Brain microvascular endothelial cell (primary cell): ENCODE measurements at regions not wholly inside any gene's neighbourhood (a gene's known extent, or its start where the extent isn't known, plus 50 kb on each side); places are given as distances from the start of the nearest gene placed in this dataset.

ENCODE experiments used
- DNase-seq: peaks from one replicate; pipeline ENCODE4 v3.0.0-alpha.2; 2020
- H3K27ac ChIP-seq: fragments of 250-450 bp; sonication (Bioruptor Pico); 2 replicates; pipeline ENCODE4 v1.5.1; 2020; ENCODE audit warnings: mild to moderate bottlenecking, moderate library complexity
- H3K27me3 ChIP-seq: fragments of 250-450 bp; sonication (Bioruptor Pico); replicated peaks from 2 replicates; pipeline ENCODE4 v1.5.1; 2020; ENCODE audit warnings: mild to moderate bottlenecking
- H3K36me3 ChIP-seq: fragments of 250-450 bp; sonication (Bioruptor Pico); replicated peaks from 2 replicates; pipeline ENCODE4 v1.5.1; 2020; ENCODE audit warnings: mild to moderate bottlenecking
- H3K4me3 ChIP-seq: 2 replicates; pipeline ENCODE4 v1.5.1; 2011; ENCODE audit warnings: low read depth, mild to moderate bottlenecking, control low read depth, low read length, moderate library complexity
- CTCF ChIP-seq: IDR thresholded peaks from 2 replicates; pipeline ENCODE4 v1.5.1; 2011; ENCODE audit warnings: low read depth, mild to moderate bottlenecking, moderate library complexity, low read length, control low read depth, inconsistent platforms; ENCODE audit errors: missing control alignments
- in situ Hi-C: cut with HindIII; loops from 2 replicates; pipeline ENCODE4 v1.10.0; 2017; ENCODE audit warnings: low sequenced_read_pairs, low pct_ligation_motif_present

GRCh38 chr2:2620604-2621003 lies 289.5 kb upstream of the MYT1L start:
- H3K27me3 ChIP-seq, result no peaks in the 10 kb centered on the region
- TF ChIP-seq CTCF, result no peak
- no peaks in the 10 kb centered on the region for H3K36me3 ChIP-seq
- no peak overlapping the region for H3K27ac ChIP-seq
- no peak overlapping the region for H3K4me3 ChIP-seq
- in situ Hi-C loops, result no loop called here
- DNase-seq, result no peak

DNA sequence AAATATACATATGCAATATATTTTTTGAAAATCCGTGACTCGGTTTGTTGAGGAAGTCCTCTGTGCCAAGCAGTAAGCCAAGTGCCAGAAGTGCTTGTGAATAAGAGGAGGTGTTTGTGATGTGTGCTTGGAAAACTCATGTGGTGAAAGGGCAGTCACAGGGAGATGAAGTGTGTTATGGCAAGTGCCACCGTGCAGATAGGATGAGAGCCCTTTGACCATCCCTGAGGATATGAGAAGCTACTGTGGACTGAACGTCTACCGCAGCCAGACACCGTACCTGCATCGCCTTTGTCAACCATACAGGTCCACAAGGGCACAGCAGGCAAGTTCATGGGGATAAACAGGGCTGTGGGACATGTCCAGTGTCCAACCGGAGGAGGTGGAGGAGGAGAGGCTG lies 288.9 kb upstream of the MYT1L start:
- TF ChIP-seq CTCF, result no peak
- in situ Hi-C loops, result no loop called here
- Histone ChIP-seq H3K4me3 (no peak overlapping the region), H3K27me3 (no peaks in the 10 kb centered on the region), H3K27ac (no peak overlapping the region), H3K36me3 (no peaks in the 10 kb centered on the region)
- DNase-seq, result no peak

- Histone ChIP-seq H3K36me3 (no peaks in the 10 kb centered on the region), H3K27ac (no peak overlapping the region), H3K27me3 (no peaks in the 10 kb centered on the region), H3K4me3 (no peak overlapping the region)
- in situ Hi-C loops, result no loop called here
- no peak for TF ChIP-seq CTCF
- DNase-seq, result no peak
Measured at GRCh38 chr2:2614452-2614851, 283.4 kb upstream of the MYT1L start.

DNA sequence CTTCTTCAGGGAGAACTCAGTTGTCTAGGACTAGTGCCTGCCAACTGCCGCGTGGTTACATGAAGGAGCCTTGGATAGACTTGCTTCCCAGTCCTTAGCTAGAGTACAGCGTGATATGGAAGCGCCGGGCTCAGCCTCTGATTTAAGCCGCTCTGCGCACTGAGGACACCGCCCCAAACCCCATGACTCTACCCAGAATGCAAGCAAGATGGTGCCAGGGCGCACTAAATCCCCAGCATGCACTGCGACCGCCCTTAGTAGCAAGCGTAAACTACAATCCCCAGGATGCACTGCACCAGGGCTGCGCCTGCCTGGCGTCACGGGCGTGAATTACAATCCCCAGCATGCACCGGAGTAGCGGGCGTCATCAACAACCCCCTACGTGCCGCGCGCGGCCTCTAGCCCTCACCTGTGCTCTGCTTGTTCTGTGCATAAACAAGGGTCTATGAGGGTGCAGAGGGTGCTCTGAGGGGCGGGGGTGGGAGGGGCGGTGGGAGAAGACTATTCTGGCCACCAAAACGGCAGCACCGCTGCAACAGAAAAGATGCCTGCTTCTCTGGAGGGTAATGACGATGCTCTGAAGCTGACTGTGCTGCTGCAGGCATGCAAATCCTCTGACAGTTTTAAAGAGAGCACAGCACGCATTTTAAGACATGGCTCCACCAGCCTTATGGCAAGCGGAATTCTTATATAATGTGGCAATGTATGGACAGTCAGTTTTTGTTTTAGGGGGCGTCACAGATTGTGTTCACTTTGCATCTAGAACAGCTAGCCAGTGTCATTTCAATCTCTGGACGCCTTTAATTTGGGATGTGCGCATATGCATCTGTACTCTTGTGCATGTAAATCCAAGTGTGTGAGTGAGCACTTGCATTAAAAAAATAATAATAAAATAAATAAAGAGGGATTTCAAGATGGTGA lies 282.5 kb upstream of the MYT1L start:
- in situ Hi-C loops, result no loop called here
- H3K36me3 ChIP-seq, result no peaks in the 10 kb centered on the region
- peak; percentile 92 for DNase-seq
- no peaks in the 10 kb centered on the region for H3K27me3 ChIP-seq
- H3K4me3 ChIP-seq, result peak overlapping the region; percentile 44
- H3K27ac ChIP-seq, result no peak overlapping the region
- no peak for TF ChIP-seq CTCF

DNA sequence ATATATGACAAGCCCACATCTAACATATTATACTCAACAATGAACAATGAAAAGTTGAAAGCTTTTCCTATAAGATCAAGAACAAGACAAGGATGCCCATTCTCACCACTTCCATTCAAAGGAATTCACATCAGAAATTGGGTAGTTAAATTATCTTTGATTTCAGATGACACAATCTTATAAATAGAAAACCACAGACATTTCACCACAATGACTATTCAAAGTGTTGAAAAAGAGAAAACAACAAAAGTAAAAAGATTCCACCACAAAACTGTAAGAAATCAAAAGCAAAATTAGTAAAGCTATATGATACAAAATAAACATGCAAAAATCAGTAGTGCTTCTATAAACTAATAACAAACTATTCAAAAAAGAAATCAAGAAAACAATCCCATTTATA lies 279.7 kb upstream of the MYT1L start:
- Histone ChIP-seq H3K27me3 (no peaks in the 10 kb centered on the region), H3K4me3 (no peak overlapping the region), H3K36me3 (no peaks in the 10 kb centered on the region), H3K27ac (no peak overlapping the region)
- DNase-seq, result no peak
- in situ Hi-C loops, result no loop called here
- no peak for TF ChIP-seq CTCF

DNA sequence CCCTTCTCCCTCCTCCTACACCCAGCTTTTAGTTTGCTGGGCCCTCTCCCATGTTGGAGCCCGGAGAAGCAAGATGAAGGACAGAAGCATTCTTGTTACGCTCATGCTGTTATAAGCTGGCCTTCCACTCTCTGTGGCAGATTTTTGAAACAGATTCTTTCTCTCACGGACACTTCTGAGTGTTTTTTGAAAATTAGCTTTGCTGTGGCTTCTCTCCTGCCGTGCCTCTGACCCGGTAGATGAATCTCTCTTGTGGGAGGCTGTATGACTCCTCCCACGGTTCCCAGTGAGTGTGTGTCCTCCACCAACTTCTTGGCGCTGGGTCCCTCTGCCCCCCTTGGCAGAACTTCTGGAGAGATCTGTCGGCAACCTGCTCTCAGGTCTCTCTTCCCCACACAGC lies 269.3 kb upstream of the MYT1L start:
- DNase-seq, result no peak
- no peaks in the 10 kb centered on the region for H3K27me3 ChIP-seq
- in situ Hi-C loops, result no loop called here
- no peak overlapping the region for H3K27ac ChIP-seq
- H3K36me3 ChIP-seq, result no peaks in the 10 kb centered on the region
- no peak overlapping the region for H3K4me3 ChIP-seq
- no peak for TF ChIP-seq CTCF
